Testis (tissue), 2 donors: ENCODE measurements at regions not wholly inside any gene's neighbourhood (a gene's known extent, or its start where the extent isn't known, plus 50 kb on each side); places are given as distances from the start of the nearest gene placed in this dataset.

Experiments used
- POLR2A ChIP-seq: fragments of 450-650 bp; IDR thresholded peaks from one replicate; pipeline ENCODE4 v1.6.1; 2017; ENCODE audit warnings: antibody characterized with exemption, mild to moderate bottlenecking, moderate library complexity
- TF ChIP-seq, protein P1 (sequence below), 3 experiments: fragments of 450-650 bp in 2 of 3; fragments of 200-600 bp in 1 of 3; sonication (generic) in 1 of 3; IDR thresholded peaks; one replicate each; pipeline ENCODE4 v1.5.1; 2016 to 2019; ENCODE audit warnings: antibody characterized with exemption in 3 of 3, mild to moderate bottlenecking in 2 of 3, moderate library complexity in 1 of 3

- TF ChIP-seq POLR2A: no peak
- TF ChIP-seq, protein P1, sequence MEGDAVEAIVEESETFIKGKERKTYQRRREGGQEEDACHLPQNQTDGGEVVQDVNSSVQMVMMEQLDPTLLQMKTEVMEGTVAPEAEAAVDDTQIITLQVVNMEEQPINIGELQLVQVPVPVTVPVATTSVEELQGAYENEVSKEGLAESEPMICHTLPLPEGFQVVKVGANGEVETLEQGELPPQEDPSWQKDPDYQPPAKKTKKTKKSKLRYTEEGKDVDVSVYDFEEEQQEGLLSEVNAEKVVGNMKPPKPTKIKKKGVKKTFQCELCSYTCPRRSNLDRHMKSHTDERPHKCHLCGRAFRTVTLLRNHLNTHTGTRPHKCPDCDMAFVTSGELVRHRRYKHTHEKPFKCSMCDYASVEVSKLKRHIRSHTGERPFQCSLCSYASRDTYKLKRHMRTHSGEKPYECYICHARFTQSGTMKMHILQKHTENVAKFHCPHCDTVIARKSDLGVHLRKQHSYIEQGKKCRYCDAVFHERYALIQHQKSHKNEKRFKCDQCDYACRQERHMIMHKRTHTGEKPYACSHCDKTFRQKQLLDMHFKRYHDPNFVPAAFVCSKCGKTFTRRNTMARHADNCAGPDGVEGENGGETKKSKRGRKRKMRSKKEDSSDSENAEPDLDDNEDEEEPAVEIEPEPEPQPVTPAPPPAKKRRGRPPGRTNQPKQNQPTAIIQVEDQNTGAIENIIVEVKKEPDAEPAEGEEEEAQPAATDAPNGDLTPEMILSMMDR (IDR thresholded peaks at IDR 0.05): no peak
Measured at GRCh38 chr5:98110791-98111190, 662.7 kb upstream of the RGMB start.
